HG02678 (cell line): ENCODE measurements at regions not wholly inside any gene's neighbourhood (a gene's known extent, or its start where the extent isn't known, plus 50 kb on each side); places are given as distances from the start of the nearest gene placed in this dataset.

ENCODE experiments used
- ATAC-seq: cut with Tn5 transposase; IDR thresholded peaks from one replicate; pipeline ENCODE4 v1.9.1; 2021; ENCODE audit warnings: mild to moderate bottlenecking, moderate library complexity; ENCODE audit not compliant: unreplicated experiment

DNA sequence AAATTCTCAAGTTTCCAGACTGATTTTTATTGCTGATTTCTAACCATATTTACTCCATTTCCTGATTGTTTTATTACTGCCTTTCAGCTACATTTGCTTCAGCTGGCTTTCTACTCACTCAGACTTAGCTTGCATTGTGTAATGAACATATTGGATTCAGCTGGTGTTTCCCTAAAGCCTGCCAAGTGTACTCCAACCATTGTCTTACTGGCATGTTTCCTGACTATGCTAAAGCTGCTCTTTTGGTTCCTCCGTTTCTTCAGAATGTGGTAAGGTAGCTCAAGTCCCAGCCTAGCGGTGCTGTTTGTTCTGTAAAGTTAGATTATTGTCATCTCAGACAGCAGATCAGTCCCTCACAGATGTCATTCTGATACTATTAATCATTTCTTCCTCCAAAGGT lies 53.1 kb upstream of the GLRA2 start:
- no peak for ATAC-seq

- no peak for ATAC-seq
Measured at GRCh38 chrX:14449773-14450172, 79.6 kb upstream of the GLRA2 start.

- no peak for ATAC-seq
Measured at GRCh38 chrX:14448406-14448805, 80.9 kb upstream of the GLRA2 start.

GRCh38 chrX:14440106-14440505 lies 89.2 kb upstream of the GLRA2 start:
- no peak for ATAC-seq

- no peak for ATAC-seq
Measured at GRCh38 chrX:14427614-14428013, 101.7 kb upstream of the GLRA2 start.

DNA sequence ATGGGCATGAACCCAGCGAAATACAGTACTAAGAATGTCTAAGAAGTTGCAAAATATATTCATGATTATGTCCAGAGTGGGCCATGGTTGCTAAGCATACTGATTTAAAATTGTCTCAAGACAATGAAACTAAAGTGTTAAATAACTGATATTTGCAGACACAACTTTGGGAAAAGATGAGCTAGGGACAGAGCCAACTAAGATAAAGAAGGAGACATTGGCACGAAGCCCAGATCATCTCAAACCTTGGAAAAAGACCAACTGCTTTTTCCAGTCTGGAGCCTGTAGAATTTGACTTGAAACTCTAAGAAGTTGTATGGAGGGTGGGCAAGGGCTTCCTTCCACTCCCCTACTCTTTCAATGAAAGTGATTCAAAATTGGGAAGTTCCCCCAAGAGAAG lies 108.5 kb upstream of the GLRA2 start:
- no peak for ATAC-seq

DNA sequence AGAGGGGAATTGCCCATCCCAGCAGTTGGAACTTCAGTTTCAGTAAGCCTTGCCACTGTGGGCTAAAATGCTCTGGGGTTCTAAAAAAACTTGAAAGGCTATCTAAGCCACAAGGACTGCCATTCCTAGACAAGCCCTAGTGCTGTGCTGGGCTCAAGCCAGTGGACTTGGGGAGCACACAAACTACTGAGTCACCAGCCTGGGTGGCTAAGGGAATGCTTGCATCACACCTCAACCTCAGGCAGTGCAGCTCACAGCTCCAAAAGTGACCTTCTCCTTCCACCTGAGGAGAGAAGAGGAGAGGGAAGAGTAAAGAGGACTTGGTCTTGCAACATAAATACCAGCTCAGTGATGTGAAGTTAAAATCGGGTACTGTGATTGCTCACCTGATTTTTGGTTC lies 116.7 kb upstream of the GLRA2 start:
- ATAC-seq, result no peak

DNA sequence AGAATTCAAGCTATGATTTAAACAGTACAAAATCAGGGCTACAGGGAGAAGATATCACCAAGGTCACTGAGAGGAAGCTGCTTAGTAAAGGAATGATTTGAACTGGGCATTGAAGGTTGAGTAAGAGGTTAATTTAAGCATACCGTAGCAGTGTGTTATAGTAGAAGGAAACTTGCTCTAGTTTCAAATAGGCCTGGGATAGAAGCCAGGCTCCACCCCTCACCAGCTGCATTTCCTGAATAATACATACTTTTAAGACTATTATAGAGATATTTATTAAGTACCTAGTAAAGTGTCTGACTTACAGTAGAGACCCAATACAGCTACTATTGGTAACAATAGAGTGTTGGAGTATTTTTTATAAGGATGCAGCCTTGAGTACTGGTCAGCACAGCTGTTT lies 118.0 kb upstream of the GLRA2 start:
- no peak for ATAC-seq

DNA sequence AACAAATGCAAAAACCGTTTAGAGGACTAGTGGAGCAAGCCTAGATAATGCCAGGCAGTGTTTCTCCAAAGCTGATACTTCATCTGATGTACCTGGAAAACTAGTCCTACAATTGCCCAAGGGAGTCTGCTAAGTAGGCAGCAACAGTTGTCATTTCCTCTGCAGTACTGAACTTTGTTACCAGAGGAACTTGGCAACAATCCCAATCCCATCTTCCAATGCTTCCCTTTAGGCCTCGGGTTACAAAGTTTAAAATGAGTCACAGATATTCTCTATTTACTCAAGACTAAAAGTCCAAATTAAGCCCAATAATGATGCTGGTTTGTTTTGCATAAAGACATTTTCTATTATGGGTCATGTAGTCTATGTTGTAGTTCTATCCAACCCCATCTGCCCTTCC lies 120.0 kb upstream of the GLRA2 start:
- no peak for ATAC-seq

DNA sequence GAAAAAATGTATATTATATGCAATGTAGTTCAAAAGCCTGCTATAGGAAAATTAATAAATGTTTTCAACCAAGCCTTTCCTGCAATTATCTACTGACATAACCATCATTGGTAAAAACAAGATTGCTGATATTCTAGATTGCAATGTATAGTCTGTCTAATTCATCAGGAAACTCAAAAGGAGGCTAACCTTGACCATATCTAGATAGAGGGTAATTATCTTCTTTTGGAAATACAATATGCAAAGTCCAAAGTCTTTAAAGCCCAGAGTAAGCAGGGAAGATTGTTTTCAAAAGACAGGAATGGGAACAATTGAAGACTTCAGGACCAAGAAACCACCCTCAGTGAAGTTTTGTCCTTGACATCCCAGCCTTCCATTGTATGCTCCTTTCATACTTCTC lies 123.1 kb upstream of the GLRA2 start:
- ATAC-seq, result no peak

DNA sequence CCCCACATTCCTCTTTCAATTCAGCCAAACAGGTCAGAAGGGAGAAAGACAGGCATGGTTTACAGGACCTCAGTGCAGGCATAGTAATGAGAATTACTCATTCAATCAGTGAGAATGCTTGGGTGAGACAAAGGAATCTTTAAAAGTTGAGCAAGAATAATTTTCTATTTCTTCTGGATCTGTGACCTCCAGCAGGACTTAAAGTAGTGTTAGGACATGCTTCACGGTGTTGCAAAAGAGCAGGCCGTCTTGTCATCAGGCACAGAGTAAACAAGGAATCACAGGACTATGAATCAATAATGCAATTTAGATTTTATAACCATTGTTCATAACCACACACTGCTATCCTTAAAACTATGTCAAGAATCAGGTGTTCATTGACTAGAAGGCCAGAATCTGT lies 130.6 kb upstream of the GLRA2 start:
- ATAC-seq, result no peak

GRCh38 chrX:14389682-14390081 lies 139.7 kb upstream of the GLRA2 start:
- ATAC-seq, result no peak

GRCh38 chrX:14386981-14387380 lies 142.4 kb upstream of the GLRA2 start:
- ATAC-seq, result no peak

- ATAC-seq, result no peak
Measured at GRCh38 chrX:14380044-14380443, 149.3 kb upstream of the GLRA2 start.

- no peak for ATAC-seq
Measured at GRCh38 chrX:14377427-14377826, 151.9 kb upstream of the GLRA2 start.

DNA sequence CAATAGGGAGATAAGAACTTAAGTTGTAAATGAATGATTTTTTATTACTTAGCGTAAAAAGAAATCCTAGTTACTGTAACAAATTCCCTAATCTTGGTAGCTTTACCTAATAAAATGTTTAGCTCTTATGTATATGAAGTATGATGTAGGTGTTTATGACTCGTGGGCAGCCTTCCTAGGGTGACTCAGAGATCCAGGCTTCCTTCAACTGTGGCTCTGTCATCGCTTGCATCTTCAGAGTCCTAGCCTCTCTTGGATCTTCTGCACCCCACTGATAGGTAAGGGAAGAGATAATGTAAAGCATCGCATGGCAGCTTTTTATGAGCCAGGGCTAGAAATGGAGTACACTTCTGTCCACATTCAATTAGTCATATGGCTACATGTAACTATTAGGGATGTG lies 165.6 kb upstream of the GLRA2 start:
- no peak for ATAC-seq

DNA sequence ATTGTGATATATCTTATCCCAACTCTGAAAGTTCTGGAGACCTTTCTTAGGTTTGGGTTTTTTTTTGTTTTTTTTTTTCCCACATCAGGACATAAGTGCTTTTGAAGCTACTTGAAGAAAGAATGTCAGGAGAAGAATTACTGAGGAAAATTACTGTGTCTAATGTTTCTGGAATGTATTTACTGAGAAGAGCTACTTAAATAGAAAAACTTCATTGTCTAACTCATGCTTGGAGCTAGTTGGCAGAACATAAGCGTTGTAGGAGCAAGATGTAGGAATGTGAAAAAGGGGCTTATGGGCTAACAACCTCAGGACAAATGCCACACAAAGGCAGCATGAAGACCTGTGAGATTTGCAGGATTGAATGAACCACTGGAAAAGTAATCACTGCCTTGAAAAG lies 166.6 kb upstream of the GLRA2 start:
- ATAC-seq, result no peak

GRCh38 chrX:14361435-14361834 lies 167.9 kb upstream of the GLRA2 start:
- no peak for ATAC-seq

DNA sequence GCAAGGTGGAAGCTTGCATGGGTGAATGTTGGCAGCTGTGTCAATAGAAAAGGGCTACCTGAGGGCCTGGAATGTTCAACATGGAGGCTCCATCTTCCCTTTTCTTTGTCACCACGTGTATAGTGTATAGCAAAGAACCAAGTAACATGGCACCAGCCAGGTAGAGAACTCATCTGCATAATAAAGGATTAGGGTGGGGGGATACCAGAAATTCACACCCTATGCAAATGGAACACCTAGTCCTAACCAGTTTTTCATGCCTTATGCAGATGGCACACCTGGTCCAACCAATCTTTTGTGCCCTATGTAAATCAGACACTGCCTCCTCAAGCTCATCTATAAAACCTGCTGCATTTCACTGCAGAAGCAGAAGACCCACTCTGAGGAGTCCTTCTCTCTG lies 169.6 kb upstream of the GLRA2 start:
- no peak for ATAC-seq

GRCh38 chrX:14359316-14359715 lies 170.0 kb upstream of the GLRA2 start:
- ATAC-seq, result no peak

GRCh38 chrX:14357314-14357713 lies 172.0 kb upstream of the GLRA2 start:
- ATAC-seq, result no peak

- no peak for ATAC-seq
Measured at GRCh38 chrX:14356401-14356800, 172.9 kb upstream of the GLRA2 start.

GRCh38 chrX:14355556-14355955 lies 173.8 kb upstream of the GLRA2 start:
- no peak for ATAC-seq

- ATAC-seq, result no peak
Measured at GRCh38 chrX:14354521-14354920, 174.8 kb upstream of the GLRA2 start.
